DMS 273 treated with DMSO at 0.1 percent for 48 hours (cell line): ENCODE measurements at regions not wholly inside any gene's neighbourhood (a gene's known extent, or its start where the extent isn't known, plus 50 kb on each side); places are given as distances from the start of the nearest gene placed in this dataset.

Experiments
- DNase-seq: peaks from one replicate; lab custom pipeline; 2025; lab: John Stamatoyannopoulos, UW

GRCh38 chr14:61226015-61226654 lies 55.0 kb downstream of the TMEM30B start:
- no peak for DNase-seq

DNA sequence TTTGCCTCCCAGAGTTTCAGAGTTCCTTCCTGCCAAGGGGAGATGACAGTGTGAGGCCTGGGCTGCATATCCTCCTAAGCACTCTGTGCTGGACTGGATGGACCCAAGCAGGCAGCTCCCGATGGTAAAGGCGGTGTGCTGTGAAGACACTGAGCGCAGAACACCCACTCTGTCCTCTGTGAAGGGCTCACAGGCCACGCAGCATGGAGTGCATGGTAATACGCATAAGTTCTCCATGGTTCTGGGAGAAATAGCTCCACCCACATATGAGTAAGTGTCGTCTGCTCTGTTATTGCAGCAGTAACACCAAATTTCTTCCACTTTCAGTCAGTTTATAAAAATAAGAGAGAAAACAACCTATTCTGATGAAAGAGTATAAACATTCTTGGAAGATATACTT lies 55.8 kb downstream of the TMEM30B start:
- DNase-seq: no peak

- no peak for DNase-seq
Measured at GRCh38 chr14:61223552-61223951, 57.6 kb downstream of the TMEM30B start.

DNA sequence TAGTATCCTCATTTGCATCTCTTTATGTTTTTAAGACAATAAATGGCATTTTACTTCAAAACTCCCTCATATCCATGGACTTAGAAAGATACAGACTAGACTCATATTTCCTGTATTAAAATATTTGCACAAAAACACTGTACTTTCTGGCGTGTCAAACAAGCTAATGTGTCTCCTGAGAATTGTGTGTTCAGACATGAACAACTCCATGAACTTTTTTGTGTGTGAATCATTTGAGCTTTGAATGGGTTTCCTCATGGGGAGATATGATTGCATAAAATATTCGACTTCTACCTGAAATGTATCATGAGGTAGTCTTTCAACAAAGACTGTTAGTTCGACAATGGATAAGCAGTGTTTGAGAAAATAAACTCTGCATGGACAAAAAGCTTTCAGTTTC lies 58.8 kb downstream of the TMEM30B start:
- DNase-seq: no peak

- DNase-seq: no peak
Measured at GRCh38 chr14:61221906-61222305, 59.2 kb downstream of the TMEM30B start.

- DNase-seq: no peak
Measured at GRCh38 chr14:61219673-61220072, 61.5 kb downstream of the TMEM30B start.

DNA sequence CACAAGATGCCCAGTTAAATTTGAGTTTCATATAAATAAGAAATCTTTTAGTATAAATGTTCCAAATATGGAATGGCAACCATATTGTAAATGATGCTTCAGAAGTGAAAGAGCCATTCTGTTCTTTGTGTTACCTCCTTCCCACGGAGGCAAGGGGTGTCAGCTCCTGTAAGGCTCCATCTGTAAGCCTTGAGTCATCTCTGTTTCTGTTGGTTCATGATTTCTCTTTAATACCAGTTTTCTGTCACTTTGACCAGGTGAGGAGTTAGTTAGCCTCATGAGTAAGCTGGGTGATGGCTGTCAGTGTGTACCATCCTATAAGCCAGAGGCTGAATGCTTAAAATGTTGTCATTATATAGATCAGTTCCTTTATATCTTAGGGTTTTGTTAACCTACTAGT lies 61.9 kb downstream of the TMEM30B start:
- no peak for DNase-seq

DNA sequence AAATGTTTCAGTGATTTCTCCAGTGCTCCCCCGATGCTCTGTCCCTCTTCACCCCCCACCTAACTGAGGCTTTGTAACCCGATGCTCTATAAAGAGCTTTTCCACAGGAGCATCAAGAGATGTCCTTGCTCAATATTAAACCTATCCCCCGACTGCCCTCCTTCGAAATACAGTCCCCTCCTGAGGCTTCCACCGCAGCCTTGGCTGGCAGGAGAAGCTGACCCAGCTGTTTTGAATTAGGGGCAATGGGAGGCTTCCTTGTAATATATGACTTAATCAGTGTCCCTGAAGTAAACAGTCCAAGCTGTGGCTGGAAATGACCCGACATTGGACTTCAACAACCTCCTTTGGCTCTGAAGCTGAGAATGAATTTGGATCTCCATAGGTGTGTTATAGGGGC lies 62.4 kb downstream of the TMEM30B start:
- DNase-seq: no peak

- no peak for DNase-seq
Measured at GRCh38 chr14:61218157-61218556, 63.0 kb downstream of the TMEM30B start.

- DNase-seq: no peak
Measured at GRCh38 chr14:61217516-61217915, 63.6 kb downstream of the TMEM30B start.

GRCh38 chr14:61215222-61216020 lies 65.7 kb downstream of the TMEM30B start:
- no peak for DNase-seq

- DNase-seq: no peak
Measured at GRCh38 chr14:61213920-61214319, 67.2 kb downstream of the TMEM30B start.

- DNase-seq: no peak
Measured at GRCh38 chr14:61213191-61213621, 67.9 kb downstream of the TMEM30B start.

- DNase-seq: no peak
Measured at GRCh38 chr14:61212546-61212945, 68.6 kb downstream of the TMEM30B start.

GRCh38 chr14:61211476-61212255 lies 69.5 kb downstream of the TMEM30B start:
- DNase-seq: no peak

DNA sequence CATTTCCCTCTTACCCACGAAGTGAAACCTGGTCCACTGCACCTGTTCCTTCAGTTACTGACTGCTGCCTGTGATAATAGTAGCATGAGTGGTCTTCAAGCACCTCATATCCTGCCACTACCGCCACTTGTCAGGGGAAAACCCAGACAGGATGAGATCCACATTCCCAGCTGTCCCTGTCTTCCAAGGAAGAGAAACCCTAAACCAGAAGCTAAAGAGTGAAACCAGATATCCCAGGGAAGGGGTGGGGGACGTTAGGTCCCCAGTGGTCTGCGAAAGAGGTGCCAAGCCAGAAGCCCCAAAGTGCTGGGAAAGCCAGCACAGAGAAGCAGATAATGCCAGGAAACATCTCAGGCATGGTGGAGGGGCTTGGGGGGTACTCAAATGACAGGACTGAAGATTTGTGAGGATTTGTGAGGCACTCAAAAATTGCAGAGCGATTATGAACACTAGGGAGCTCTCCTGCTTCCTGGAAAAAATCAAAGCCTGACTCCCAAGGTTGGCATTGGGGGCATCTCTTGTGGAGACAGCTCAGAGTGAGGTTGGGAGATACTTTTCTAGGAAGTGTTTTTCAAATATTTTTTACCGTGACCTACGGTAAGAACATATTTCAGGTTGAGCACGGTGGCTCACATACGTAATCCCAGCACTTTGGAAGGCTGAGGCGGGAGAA lies 77.9 kb downstream of the TMEM30B start:
- no peak for DNase-seq

DNA sequence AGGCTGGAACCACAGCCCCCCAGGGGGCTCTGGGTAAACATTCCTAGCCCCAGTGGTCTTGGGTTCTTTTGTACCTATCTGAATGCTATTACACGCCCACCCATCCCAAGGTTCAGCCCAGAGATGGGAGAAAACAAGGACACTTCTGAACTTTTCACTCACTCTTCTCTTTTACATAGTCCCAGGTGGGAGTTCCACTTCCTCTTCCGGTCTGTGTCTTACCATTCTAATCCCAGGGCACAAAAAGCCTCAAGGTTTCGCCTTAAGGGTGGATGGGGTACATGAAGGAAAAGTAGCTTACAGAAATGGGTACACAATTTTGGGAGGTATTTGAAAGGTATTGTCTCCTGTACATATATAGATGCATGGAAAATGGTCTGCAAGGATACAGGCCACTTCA lies 79.0 kb downstream of the TMEM30B start:
- no peak for DNase-seq

DNA sequence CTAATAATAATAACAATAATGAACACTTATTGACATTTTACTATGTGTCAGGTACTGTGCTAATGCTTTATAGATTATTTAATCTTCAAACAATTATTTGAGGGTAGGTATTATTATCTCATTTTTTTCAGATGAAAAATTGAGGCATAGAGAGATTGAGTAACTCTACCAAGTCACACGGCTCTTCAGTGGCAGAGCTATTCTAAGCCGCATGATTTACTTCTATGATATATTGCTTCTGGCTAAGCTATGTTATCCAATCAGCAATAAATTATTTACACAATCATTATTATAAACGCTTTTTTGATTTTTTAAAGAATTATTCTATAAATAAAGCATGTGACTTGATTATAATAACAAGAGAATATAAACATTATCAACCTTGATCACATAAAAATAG lies 80.0 kb downstream of the TMEM30B start:
- DNase-seq: no peak

DNA sequence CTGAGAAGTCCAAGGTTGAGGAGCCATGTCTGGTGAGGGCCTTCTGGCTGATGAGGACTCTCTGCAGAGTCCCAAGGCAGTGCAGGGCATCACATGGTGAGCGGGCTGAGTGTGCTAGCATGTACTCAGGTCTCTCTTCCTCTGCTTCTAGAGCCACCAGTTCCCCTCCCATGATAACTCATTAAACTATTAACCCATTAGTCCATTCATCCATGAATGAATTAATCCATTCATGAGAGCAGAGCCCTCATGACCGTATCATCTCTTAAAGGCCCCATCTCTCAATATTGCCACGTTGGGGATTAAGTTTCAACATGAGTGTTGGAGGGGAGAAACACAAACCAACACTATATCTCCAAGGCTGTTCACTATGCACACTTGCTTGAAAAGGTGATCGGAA lies 83.7 kb downstream of the TMEM30B start:
- DNase-seq: no peak

DNA sequence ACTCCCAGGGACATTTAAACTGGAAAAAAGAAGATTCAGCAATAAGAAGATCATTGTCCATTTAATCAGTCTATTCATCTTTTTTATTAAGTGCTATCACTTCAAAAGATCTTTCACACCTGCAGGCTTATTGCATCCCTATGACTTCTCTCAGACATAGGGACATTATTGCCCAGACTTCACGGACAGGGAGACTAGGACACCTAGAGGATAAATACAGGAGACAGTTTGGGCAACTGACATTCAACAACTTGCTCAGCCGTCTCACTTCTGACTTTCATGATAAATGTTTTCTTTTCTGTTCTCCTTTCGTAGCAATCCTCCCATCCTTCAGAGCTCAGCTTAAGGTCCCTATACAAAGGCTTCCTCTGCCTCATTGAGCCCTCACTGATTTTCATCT lies 84.3 kb downstream of the TMEM30B start:
- no peak for DNase-seq

GRCh38 chr14:61196034-61196433 lies 85.1 kb downstream of the TMEM30B start:
- DNase-seq: no peak

DNA sequence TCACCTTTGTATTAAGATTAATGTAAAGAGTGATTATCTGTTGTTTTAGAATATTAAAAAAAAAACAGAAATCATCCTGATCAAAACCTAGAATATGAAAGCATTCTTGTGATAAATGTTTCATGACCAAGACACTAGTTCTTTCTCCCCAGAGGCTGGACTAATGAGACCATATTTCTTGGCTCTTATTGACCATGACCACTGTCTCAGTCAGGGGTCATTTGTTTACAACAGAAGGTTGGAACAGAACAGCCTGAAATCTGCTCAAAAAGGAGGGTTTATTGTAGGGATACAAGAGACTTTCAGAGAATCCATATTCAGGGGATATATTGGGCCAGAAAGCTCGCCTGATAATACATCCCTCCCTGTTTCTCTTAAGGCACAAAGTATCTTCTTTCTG lies 87.7 kb downstream of the TMEM30B start:
- no peak for DNase-seq
